ENCODE measurements at regions not wholly inside any gene's neighbourhood (a gene's known extent, or its start where the extent isn't known, plus 50 kb on each side); places are given as distances from the start of the nearest gene placed in this dataset.

GRCh38 chr12:132429946-132430643 lies 59.9 kb upstream of the FBRSL1 start:
- Histone ChIP-seq H3K4me3 (ENCODE audit: low read depth, low read length) (no peak overlapping the region), H3K27me3 (ENCODE audit: control insufficient read depth, insufficient read depth, low read length) (peaks cover 73% of the 10 kb centered on the region), H3K36me3 (ENCODE audit: control insufficient read depth, insufficient read depth, low read length) (no peaks in the 10 kb centered on the region)
- no peak for DNase-seq (ENCODE audit: low read depth)
- TF ChIP-seq, protein P1, sequence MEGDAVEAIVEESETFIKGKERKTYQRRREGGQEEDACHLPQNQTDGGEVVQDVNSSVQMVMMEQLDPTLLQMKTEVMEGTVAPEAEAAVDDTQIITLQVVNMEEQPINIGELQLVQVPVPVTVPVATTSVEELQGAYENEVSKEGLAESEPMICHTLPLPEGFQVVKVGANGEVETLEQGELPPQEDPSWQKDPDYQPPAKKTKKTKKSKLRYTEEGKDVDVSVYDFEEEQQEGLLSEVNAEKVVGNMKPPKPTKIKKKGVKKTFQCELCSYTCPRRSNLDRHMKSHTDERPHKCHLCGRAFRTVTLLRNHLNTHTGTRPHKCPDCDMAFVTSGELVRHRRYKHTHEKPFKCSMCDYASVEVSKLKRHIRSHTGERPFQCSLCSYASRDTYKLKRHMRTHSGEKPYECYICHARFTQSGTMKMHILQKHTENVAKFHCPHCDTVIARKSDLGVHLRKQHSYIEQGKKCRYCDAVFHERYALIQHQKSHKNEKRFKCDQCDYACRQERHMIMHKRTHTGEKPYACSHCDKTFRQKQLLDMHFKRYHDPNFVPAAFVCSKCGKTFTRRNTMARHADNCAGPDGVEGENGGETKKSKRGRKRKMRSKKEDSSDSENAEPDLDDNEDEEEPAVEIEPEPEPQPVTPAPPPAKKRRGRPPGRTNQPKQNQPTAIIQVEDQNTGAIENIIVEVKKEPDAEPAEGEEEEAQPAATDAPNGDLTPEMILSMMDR (IDR thresholded peaks at IDR 0.05; ENCODE audit: insufficient read depth, low read length, poor library complexity, severe bottlenecking), result no peak

DNA sequence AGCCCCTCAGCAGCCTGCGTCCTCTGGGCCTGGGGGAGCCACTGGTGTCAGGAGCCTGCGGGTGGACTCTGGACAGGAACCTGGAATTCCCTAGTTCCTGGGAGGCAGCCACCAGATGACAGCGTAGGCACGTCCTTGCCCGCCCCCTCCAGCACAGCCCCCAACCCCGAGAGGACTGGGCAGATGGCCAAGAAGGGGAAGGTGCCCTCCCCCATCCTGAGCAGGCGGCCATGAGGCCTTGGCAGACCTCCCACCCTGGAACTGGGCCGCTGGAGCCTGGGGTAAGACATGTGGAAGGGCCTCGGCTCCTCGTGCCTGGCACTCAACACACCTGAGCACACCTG lies 60.4 kb upstream of the FBRSL1 start:
- no peak for DNase-seq (ENCODE audit: low read depth)
- TF ChIP-seq, protein P1 (IDR thresholded peaks at IDR 0.05; ENCODE audit: insufficient read depth, low read length, poor library complexity, severe bottlenecking), result no peak
- Histone ChIP-seq H3K27me3 (ENCODE audit: control insufficient read depth, insufficient read depth, low read length) (peaks cover 76% of the 10 kb centered on the region), H3K36me3 (ENCODE audit: control insufficient read depth, insufficient read depth, low read length) (no peaks in the 10 kb centered on the region), H3K4me3 (ENCODE audit: low read depth, low read length) (no peak overlapping the region)

DNA sequence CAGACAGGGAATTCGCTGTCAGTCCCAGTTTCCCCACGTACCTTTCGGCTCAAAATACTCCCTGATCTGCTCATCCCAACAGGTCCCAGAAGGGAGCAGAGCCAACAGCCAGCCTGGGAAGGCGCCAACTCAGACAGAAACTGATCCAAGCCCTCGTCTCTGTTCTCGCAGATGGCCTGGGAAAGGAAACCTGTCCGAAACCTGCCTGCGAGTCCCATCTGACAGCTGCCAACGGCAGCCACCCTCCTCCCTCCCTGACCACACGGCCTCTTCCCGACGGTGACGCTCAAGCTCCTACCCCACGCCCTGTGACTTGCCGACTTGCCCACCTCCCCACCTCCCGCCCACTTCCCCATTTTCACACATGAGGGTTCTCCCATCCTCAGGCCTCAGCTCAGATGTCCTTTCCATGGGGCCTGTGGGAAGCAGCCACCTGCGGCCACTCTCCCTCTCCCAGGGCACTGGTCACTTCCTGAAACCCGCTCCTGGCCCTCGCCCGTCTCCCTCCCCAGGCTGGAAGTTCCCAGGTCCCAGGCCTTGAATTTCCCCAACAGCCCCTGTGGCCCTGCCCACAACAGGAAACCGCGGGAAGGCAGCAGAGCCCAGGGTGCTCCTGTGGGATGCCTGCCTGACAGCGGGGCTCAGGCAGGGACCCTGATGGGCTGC lies 60.9 kb upstream of the FBRSL1 start:
- TF ChIP-seq, protein P1 (IDR thresholded peaks at IDR 0.05; ENCODE audit: insufficient read depth, low read length, poor library complexity, severe bottlenecking), result no peak
- no peak for DNase-seq (ENCODE audit: low read depth)
- Histone ChIP-seq H3K4me3 (ENCODE audit: low read depth, low read length) (no peak overlapping the region), H3K36me3 (ENCODE audit: control insufficient read depth, insufficient read depth, low read length) (no peaks in the 10 kb centered on the region), H3K27me3 (ENCODE audit: control insufficient read depth, insufficient read depth, low read length) (peaks cover 76% of the 10 kb centered on the region)

GRCh38 chr12:132427999-132428935 lies 61.7 kb upstream of the FBRSL1 start:
- Histone ChIP-seq H3K27me3 (ENCODE audit: control insufficient read depth, insufficient read depth, low read length) (peaks cover 76% of the 10 kb centered on the region), H3K4me3 (ENCODE audit: low read depth, low read length) (no peak overlapping the region), H3K36me3 (ENCODE audit: control insufficient read depth, insufficient read depth, low read length) (no peaks in the 10 kb centered on the region)

GRCh38 chr12:132427174-132427768 lies 62.7 kb upstream of the FBRSL1 start:
- TF ChIP-seq, protein P1 (IDR thresholded peaks at IDR 0.05; ENCODE audit: insufficient read depth, low read length, poor library complexity, severe bottlenecking), result no peak
- Histone ChIP-seq H3K27me3 (ENCODE audit: control insufficient read depth, insufficient read depth, low read length) (peaks cover 75% of the 10 kb centered on the region), H3K4me3 (ENCODE audit: low read depth, low read length) (no peak overlapping the region), H3K36me3 (ENCODE audit: control insufficient read depth, insufficient read depth, low read length) (no peaks in the 10 kb centered on the region)
- no peak for DNase-seq (ENCODE audit: low read depth)

More at GRCh38 chr12:132427999-132428935, 61.7 kb upstream of the FBRSL1 start:
- DNase-seq (ENCODE audit: low read depth), result no peak
- TF ChIP-seq, protein P1 (IDR thresholded peaks at IDR 0.05; ENCODE audit: insufficient read depth, low read length, poor library complexity, severe bottlenecking), result no peak

Data from kidney epithelial cell (primary cell).